WERI-Rb-1 (cell line): ENCODE measurements at regions not wholly inside any gene's neighbourhood (a gene's known extent, or its start where the extent isn't known, plus 50 kb on each side); places are given as distances from the start of the nearest gene placed in this dataset.

Experiments used
- DNase-seq: peaks from one replicate; pipeline ENCODE4 v3.0.0-alpha.2; 2020
- H3K27ac ChIP-seq: fragments of 250-450 bp; sonication (Bioruptor Pico); 2 replicates; pipeline ENCODE4 v1.5.1; 2020; ENCODE audit warnings: mild to moderate bottlenecking, moderate library complexity
- H3K27me3 ChIP-seq: fragments of 250-450 bp; sonication (Bioruptor Pico); 2 replicates; pipeline ENCODE4 v1.5.1; 2021; ENCODE audit warnings: mild to moderate bottlenecking, low read depth, moderate library complexity; ENCODE audit not compliant: insufficient read depth, severe bottlenecking
- H3K36me3 ChIP-seq: fragments of 250-450 bp; sonication (Bioruptor Pico); 2 replicates; pipeline ENCODE4 v1.5.1; 2020; ENCODE audit warnings: mild to moderate bottlenecking, moderate library complexity
- H3K4me3 ChIP-seq: 2 replicates; pipeline ENCODE4 v1.5.1; 2011; ENCODE audit warnings: low read depth, mild to moderate bottlenecking, control low read depth, low read length
- H3K9me3 ChIP-seq: fragments of 250-450 bp; sonication (Bioruptor Pico); 2 replicates; pipeline ENCODE4 v1.5.1; 2021; ENCODE audit warnings: mild to moderate bottlenecking, moderate library complexity; ENCODE audit not compliant: severe bottlenecking
- CTCF ChIP-seq: IDR thresholded peaks from 2 replicates; pipeline ENCODE4 v1.5.1; 2011; ENCODE audit warnings: low read depth, mild to moderate bottlenecking, control low read depth, inconsistent platforms, low read length

GRCh38 chr2:150781142-150781541, 293.7 kb upstream of the RND3 start:
- no peak for TF ChIP-seq CTCF
- Histone ChIP-seq H3K36me3 (no peaks in the 10 kb centered on the region), H3K27me3 (no peaks in the 10 kb centered on the region), H3K9me3 (no peaks in the 10 kb centered on the region), H3K27ac (no peak overlapping the region), H3K4me3 (no peak overlapping the region)
- no peak for DNase-seq

GRCh38 chr2:150778828-150779227, 291.4 kb upstream of the RND3 start:
- Histone ChIP-seq H3K36me3 (no peaks in the 10 kb centered on the region), H3K4me3 (no peak overlapping the region), H3K9me3 (no peaks in the 10 kb centered on the region), H3K27ac (no peak overlapping the region), H3K27me3 (no peaks in the 10 kb centered on the region)
- no peak for TF ChIP-seq CTCF
- no peak for DNase-seq

- TF ChIP-seq CTCF, result no peak
- Histone ChIP-seq H3K27me3 (no peaks in the 10 kb centered on the region), H3K9me3 (no peaks in the 10 kb centered on the region), H3K4me3 (no peak overlapping the region), H3K27ac (no peak overlapping the region), H3K36me3 (no peaks in the 10 kb centered on the region)
- no peak for DNase-seq
These were observed 282.0 kb upstream of the RND3 start for GRCh38 chr2:150769421-150769820.

- no peak overlapping the region for H3K4me3 ChIP-seq
- H3K9me3 ChIP-seq, result no peaks in the 10 kb centered on the region
- H3K36me3 ChIP-seq, result no peaks in the 10 kb centered on the region
- no peaks in the 10 kb centered on the region for H3K27me3 ChIP-seq
- no peak for TF ChIP-seq CTCF
- no peak overlapping the region for H3K27ac ChIP-seq
- no peak for DNase-seq
These were observed 280.7 kb upstream of the RND3 start for GRCh38 chr2:150767991-150768746.

- no peak for TF ChIP-seq CTCF
- DNase-seq, result no peak
- H3K36me3 ChIP-seq, result no peaks in the 10 kb centered on the region
These were observed 275.1 kb upstream of the RND3 start for GRCh38 chr2:150762571-150762970.

GRCh38 chr2:150759531-150759930, 272.1 kb upstream of the RND3 start:
- TF ChIP-seq CTCF, result no peak
- H3K27ac ChIP-seq, result no peak overlapping the region
- H3K36me3 ChIP-seq, result no peaks in the 10 kb centered on the region
- DNase-seq, result no peak
- no peaks in the 10 kb centered on the region for H3K27me3 ChIP-seq
- no peak overlapping the region for H3K4me3 ChIP-seq
- no peaks in the 10 kb centered on the region for H3K9me3 ChIP-seq

More at GRCh38 chr2:150762571-150762970, 275.1 kb upstream of the RND3 start:
- H3K4me3 ChIP-seq, result no peak overlapping the region
- H3K27me3 ChIP-seq, result no peaks in the 10 kb centered on the region
- no peak overlapping the region for H3K27ac ChIP-seq
- H3K9me3 ChIP-seq, result no peaks in the 10 kb centered on the region
